ENCODE measurements at regions not wholly inside any gene's neighbourhood (a gene's known extent, or its start where the extent isn't known, plus 50 kb on each side); places are given as distances from the start of the nearest gene placed in this dataset.

DNA sequence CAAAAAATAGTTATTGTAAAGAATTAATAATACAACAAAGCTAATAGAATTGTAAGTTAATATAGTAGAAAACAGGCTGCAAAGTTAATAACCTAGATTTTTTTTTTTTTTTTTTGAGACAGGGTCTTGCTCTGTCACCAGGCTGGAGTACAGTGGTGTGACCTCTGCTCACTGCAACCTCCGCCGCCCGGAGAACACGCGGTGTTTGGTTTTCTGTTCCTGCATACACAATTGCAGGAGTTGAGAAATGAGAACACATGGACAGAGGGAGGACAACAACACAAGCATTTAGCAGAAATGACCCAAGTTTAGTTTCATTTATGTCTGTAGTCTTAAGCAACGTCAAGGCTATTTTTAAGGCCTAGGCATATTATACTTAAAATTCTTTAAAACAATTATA lies 145.9 kb upstream of the PCDH10 start:
- WGBS (ENCODE audit: low lambda C conversion rate, missing lambda C conversion rate) = 90% methylated on average over 6 of the region's 6 CpGs
- H3K27me3 ChIP-seq = no peaks in the 10 kb centered on the region
- no peak overlapping the region for H3K27ac ChIP-seq
- DNase-seq (ENCODE audit: low spot score) = no peak
- H3K4me3 ChIP-seq = no peak overlapping the region
- H3K4me2 ChIP-seq = no peak overlapping the region
- H4K20me1 ChIP-seq (ENCODE audit: insufficient read depth, poor library complexity, severe bottlenecking) = no peaks in the 10 kb centered on the region
- H2AFZ ChIP-seq = no peak overlapping the region
- H3K36me3 ChIP-seq (replicated peaks; ENCODE audit: insufficient read depth, low read depth) = no peaks in the 10 kb centered on the region
- no peaks in the 10 kb centered on the region for H3K79me2 ChIP-seq
- no peaks in the 10 kb centered on the region for H3K4me1 ChIP-seq (ENCODE audit: insufficient read depth)
- H3K9me2 ChIP-seq (replicated peaks; ENCODE audit: insufficient read depth) = peaks cover 2% of the 10 kb centered on the region
- no peak for TF ChIP-seq EZH2 (IDR thresholded peaks at IDR 0.05; ENCODE audit: borderline replicate concordance)
- TF ChIP-seq, protein P1, sequence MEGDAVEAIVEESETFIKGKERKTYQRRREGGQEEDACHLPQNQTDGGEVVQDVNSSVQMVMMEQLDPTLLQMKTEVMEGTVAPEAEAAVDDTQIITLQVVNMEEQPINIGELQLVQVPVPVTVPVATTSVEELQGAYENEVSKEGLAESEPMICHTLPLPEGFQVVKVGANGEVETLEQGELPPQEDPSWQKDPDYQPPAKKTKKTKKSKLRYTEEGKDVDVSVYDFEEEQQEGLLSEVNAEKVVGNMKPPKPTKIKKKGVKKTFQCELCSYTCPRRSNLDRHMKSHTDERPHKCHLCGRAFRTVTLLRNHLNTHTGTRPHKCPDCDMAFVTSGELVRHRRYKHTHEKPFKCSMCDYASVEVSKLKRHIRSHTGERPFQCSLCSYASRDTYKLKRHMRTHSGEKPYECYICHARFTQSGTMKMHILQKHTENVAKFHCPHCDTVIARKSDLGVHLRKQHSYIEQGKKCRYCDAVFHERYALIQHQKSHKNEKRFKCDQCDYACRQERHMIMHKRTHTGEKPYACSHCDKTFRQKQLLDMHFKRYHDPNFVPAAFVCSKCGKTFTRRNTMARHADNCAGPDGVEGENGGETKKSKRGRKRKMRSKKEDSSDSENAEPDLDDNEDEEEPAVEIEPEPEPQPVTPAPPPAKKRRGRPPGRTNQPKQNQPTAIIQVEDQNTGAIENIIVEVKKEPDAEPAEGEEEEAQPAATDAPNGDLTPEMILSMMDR (IDR thresholded peaks at IDR 0.05; ENCODE audit: poor library complexity) = no peak
- TF ChIP-seq EZH2phosphoT487 (IDR thresholded peaks at IDR 0.05; ENCODE audit: low read depth, severe bottlenecking, unreplicated experiment) = no peak
- no peaks in the 10 kb centered on the region for H3K9me3 ChIP-seq (ENCODE audit: low read depth)

DNA sequence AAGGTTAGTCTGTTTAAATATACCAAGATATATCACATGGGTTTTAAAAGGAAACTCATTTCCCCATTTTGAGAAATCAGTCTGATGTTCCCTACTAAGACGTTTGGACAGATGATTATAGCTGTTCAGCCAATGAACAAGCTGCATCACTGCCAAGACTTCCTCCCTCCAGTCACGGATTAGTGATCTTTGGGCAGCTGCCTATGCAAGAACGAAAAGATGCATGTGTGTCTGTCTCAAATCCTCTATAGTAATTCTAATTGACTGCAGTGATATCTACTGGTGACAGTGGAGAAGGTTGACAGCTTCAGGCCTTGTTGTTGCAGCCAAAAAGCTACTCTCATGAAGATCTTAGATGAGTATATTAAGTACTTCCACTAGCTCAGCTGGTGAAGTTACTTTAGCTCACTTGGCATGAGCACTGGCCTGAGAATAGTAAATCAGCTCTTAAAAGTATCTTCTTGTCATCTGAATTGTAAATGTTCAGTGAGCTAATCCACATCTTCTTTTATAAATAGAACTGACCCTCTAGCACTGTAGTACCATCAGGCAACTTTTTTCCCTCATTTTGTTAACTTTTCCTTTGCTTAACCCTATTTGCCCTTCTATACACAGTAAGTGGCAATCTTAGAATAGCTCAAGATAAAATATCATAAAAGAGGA lies 134.5 kb upstream of the PCDH10 start:
- TF ChIP-seq, protein P1 (IDR thresholded peaks at IDR 0.05; ENCODE audit: poor library complexity) = no peak
- no peak for TF ChIP-seq EZH2 (IDR thresholded peaks at IDR 0.05; ENCODE audit: borderline replicate concordance)
- no peak for TF ChIP-seq EZH2phosphoT487 (IDR thresholded peaks at IDR 0.05; ENCODE audit: low read depth, severe bottlenecking, unreplicated experiment)
- H3K27ac ChIP-seq = no peak overlapping the region
- no peaks in the 10 kb centered on the region for H3K9me3 ChIP-seq (ENCODE audit: low read depth)
- no peak overlapping the region for H3K4me3 ChIP-seq
- peak; percentile 6 for DNase-seq (ENCODE audit: low spot score)
- no peaks in the 10 kb centered on the region for H4K20me1 ChIP-seq (ENCODE audit: insufficient read depth, poor library complexity, severe bottlenecking)
- 54% methylated on average over 3 of the region's 3 CpGs for WGBS (ENCODE audit: low lambda C conversion rate, missing lambda C conversion rate)
- no peak overlapping the region for H3K4me2 ChIP-seq
- H3K4me1 ChIP-seq (ENCODE audit: insufficient read depth) = no peaks in the 10 kb centered on the region
- no peaks in the 10 kb centered on the region for H3K79me2 ChIP-seq
- no peaks in the 10 kb centered on the region for H3K27me3 ChIP-seq
- H3K36me3 ChIP-seq (replicated peaks; ENCODE audit: insufficient read depth, low read depth) = no peaks in the 10 kb centered on the region
- H3K9me2 ChIP-seq (replicated peaks; ENCODE audit: insufficient read depth) = no peaks in the 10 kb centered on the region
- no peak overlapping the region for H2AFZ ChIP-seq

DNA sequence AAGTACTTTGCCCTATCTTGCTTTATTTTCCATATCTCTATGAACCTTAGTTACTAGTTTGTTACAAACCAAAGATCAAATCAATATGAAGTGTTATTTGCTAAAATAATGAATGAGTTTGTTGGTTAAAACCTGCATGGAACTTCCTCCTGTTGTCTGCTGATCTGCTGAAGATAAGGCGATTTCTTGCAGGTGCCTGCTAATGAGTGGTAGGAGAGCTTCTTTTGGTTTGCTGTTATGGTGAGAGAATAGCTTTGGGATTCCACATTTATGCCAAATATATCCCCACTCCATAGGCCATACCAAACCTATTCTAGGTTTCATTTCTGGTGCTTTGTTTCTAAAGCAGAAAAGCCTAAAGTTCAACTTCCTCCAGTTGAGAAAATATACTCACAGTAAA lies 103.8 kb upstream of the PCDH10 start:
- no peak overlapping the region for H3K27ac ChIP-seq
- no peak overlapping the region for H2AFZ ChIP-seq
- no peak overlapping the region for H3K4me2 ChIP-seq
- H3K4me3 ChIP-seq = no peak overlapping the region
- DNase-seq (ENCODE audit: low spot score) = no peak
- TF ChIP-seq, protein P1 (IDR thresholded peaks at IDR 0.05; ENCODE audit: poor library complexity) = no peak
- TF ChIP-seq EZH2 (IDR thresholded peaks at IDR 0.05; ENCODE audit: borderline replicate concordance) = no peak
- TF ChIP-seq EZH2phosphoT487 (IDR thresholded peaks at IDR 0.05; ENCODE audit: low read depth, severe bottlenecking, unreplicated experiment) = no peak
- H3K27me3 ChIP-seq = no peaks in the 10 kb centered on the region
- H3K36me3 ChIP-seq (replicated peaks; ENCODE audit: insufficient read depth, low read depth) = no peaks in the 10 kb centered on the region
- WGBS (ENCODE audit: low lambda C conversion rate, missing lambda C conversion rate) = 62% methylated on average over 1 of the region's 1 CpG
- no peaks in the 10 kb centered on the region for H3K4me1 ChIP-seq (ENCODE audit: insufficient read depth)
- no peaks in the 10 kb centered on the region for H3K9me3 ChIP-seq (ENCODE audit: low read depth)
- no peaks in the 10 kb centered on the region for H4K20me1 ChIP-seq (ENCODE audit: insufficient read depth, poor library complexity, severe bottlenecking)
- H3K9me2 ChIP-seq (replicated peaks; ENCODE audit: insufficient read depth) = no peaks in the 10 kb centered on the region
- no peaks in the 10 kb centered on the region for H3K79me2 ChIP-seq
